Left renal pelvis (tissue), 4 donors: ENCODE measurements at regions not wholly inside any gene's neighbourhood (a gene's known extent, or its start where the extent isn't known, plus 50 kb on each side); places are given as distances from the start of the nearest gene placed in this dataset.

ENCODE experiments used
- DNase-seq, 4 donors: peaks; one replicate each; pipeline ENCODE4 v3.0.0-alpha.2; 2013; ENCODE audit warnings: low read depth in 4 of 4, low spot score in 3 of 4

GRCh38 chr21:40976198-40977109, 129.5 kb upstream of the DSCAM start:
- DNase-seq: no peak

- no peak for DNase-seq
Observed at GRCh38 chr21:40985370-40985769, 138.4 kb upstream of the DSCAM start.

GRCh38 chr21:40990366-40990765, 143.4 kb upstream of the DSCAM start:
- no peak for DNase-seq

- no peak for DNase-seq
Observed at GRCh38 chr21:40997831-40998230, 150.9 kb upstream of the DSCAM start.

GRCh38 chr21:41000838-41001237, 153.9 kb upstream of the DSCAM start:
- no peak for DNase-seq

- DNase-seq: no peak
Observed at GRCh38 chr21:41006636-41007035, 159.7 kb upstream of the DSCAM start.

GRCh38 chr21:41008351-41008750, 159.6 kb upstream of the BACE2 start:
- DNase-seq: no peak

GRCh38 chr21:41008974-41009373, 159.0 kb upstream of the BACE2 start:
- DNase-seq: no peak

- no peak for DNase-seq
Observed at GRCh38 chr21:41009398-41010100, 158.4 kb upstream of the BACE2 start.

- no peak for DNase-seq
Observed at GRCh38 chr21:41010101-41010435, 157.9 kb upstream of the BACE2 start.

- no peak for DNase-seq
Observed at GRCh38 chr21:41011098-41011731, 156.7 kb upstream of the BACE2 start.

GRCh38 chr21:41011951-41012366, 156.0 kb upstream of the BACE2 start:
- DNase-seq: no peak

GRCh38 chr21:41012425-41012824, 155.5 kb upstream of the BACE2 start:
- no peak for DNase-seq

GRCh38 chr21:41016472-41016871, 151.5 kb upstream of the BACE2 start:
- DNase-seq: no peak

GRCh38 chr21:41018431-41018830, 149.5 kb upstream of the BACE2 start:
- no peak for DNase-seq

- no peak for DNase-seq
Observed at GRCh38 chr21:41023936-41024335, 144.0 kb upstream of the BACE2 start.

GRCh38 chr21:41024341-41024740, 143.6 kb upstream of the BACE2 start:
- no peak for DNase-seq

GRCh38 chr21:41024746-41025254, 143.2 kb upstream of the BACE2 start:
- DNase-seq: no peak

GRCh38 chr21:41029571-41029970, 138.4 kb upstream of the BACE2 start:
- DNase-seq: no peak

- no peak for DNase-seq
Observed at GRCh38 chr21:41031701-41032220, 136.2 kb upstream of the BACE2 start.

- no peak for DNase-seq
Observed at GRCh38 chr21:41032541-41032940, 135.4 kb upstream of the BACE2 start.
